OCI-LY3 (cell line): ENCODE measurements at regions not wholly inside any gene's neighbourhood (a gene's known extent, or its start where the extent isn't known, plus 50 kb on each side); places are given as distances from the start of the nearest gene placed in this dataset.

Experiments
- H2AFZ ChIP-seq: fragments of 200-600, 300-600 bp; shearing (Covaris generic); 2 replicates; pipeline ENCODE4 v1.6.0; 2014; ENCODE audit warnings: antibody characterized with exemption, low read depth, low read length
- H3K27ac ChIP-seq: fragments of 200-600, 300-600 bp; sonication (generic); 2 replicates; pipeline ENCODE4 v1.5.1; 2014; ENCODE audit warnings: mild to moderate bottlenecking, low read length, moderate library complexity, mixed read lengths
- H3K27me3 ChIP-seq: fragments of 200-600, 300-600 bp; sonication (generic); 2 replicates; pipeline ENCODE4 v1.6.1; 2014; ENCODE audit warnings: low read depth, low read length, mixed read lengths
- H3K36me3 ChIP-seq: fragments of 200-600, 300-600 bp; sonication (generic); replicated peaks from 2 replicates; pipeline ENCODE3; 2014; ENCODE audit warnings: low read depth, low read length, mixed read lengths
- H3K4me1 ChIP-seq: fragments of 300-600, 200-600 bp; sonication (generic); 2 replicates; pipeline ENCODE4 v1.6.1; 2014; ENCODE audit warnings: low read length, mixed read lengths
- H3K4me2 ChIP-seq: fragments of 200-600, 300-600 bp; sonication (generic); 2 replicates; pipeline ENCODE4 v1.6.1; 2014; ENCODE audit warnings: low read length, mixed read lengths
- H3K4me3 ChIP-seq: fragments of 300-600, 200-600 bp; sonication (generic); 2 replicates; pipeline ENCODE4 v1.5.1; 2014; ENCODE audit warnings: antibody characterized with exemption, mild to moderate bottlenecking, low read length, moderate library complexity
- H3K79me2 ChIP-seq: fragments of 300-600, 200-600 bp; shearing (Covaris generic); 2 replicates; pipeline ENCODE4 v1.6.1; 2014; ENCODE audit warnings: mild to moderate bottlenecking, low read length, mixed read lengths
- H3K9ac ChIP-seq: fragments of 300-600, 200-600 bp; shearing (Covaris generic); 2 replicates; pipeline ENCODE4 v1.6.0; 2014; ENCODE audit warnings: mild to moderate bottlenecking, low read length, moderate library complexity
- H3K9me3 ChIP-seq: fragments of 200-600, 300-600 bp; shearing (Covaris generic); 2 replicates; pipeline ENCODE4 v1.6.1; 2014; ENCODE audit warnings: low read length, mixed read lengths; ENCODE audit not compliant: insufficient read depth
- H4K20me1 ChIP-seq: fragments of 200-600, 300-600 bp; sonication (generic); 2 replicates; pipeline ENCODE4 v1.6.1; 2016; ENCODE audit warnings: low read length, mixed read lengths; ENCODE audit not compliant: insufficient read depth
- CTCF ChIP-seq: fragments of 200-600, 300-600 bp; sonication (generic); IDR thresholded peaks from 2 replicates; pipeline ENCODE4 v1.5.1; 2014; ENCODE audit warnings: antibody characterized with exemption, low read length, low read depth
- EZH2phosphoT487 ChIP-seq: fragments of 200-600 bp; shearing (Covaris generic); IDR thresholded peaks from 2 replicates; pipeline ENCODE4 v1.6.1; 2018; ENCODE audit warnings: antibody characterized with exemption, mixed run types, low read depth

- no peak overlapping the region for H3K4me3 ChIP-seq
- no peaks in the 10 kb centered on the region for H3K27me3 ChIP-seq
- no peaks in the 10 kb centered on the region for H3K79me2 ChIP-seq
- no peaks in the 10 kb centered on the region for H3K36me3 ChIP-seq
- H3K27ac ChIP-seq = no peak overlapping the region
- peaks cover 6% of the 10 kb centered on the region; the same call in 1 of the 2 replicates for H3K4me1 ChIP-seq
- H2AFZ ChIP-seq = no peak overlapping the region
- no peaks in the 10 kb centered on the region for H3K9me3 ChIP-seq
- no peak overlapping the region for H3K4me2 ChIP-seq
- H4K20me1 ChIP-seq = no peaks in the 10 kb centered on the region
- TF ChIP-seq EZH2phosphoT487 (no peak), CTCF (no peak)
- H3K9ac ChIP-seq = no peak overlapping the region
Observed at GRCh38 chr7:81492240-81492639, 277.6 kb downstream of the HGF start.

GRCh38 chr7:81491573-81491972 lies 278.3 kb downstream of the HGF start:
- H3K4me3 ChIP-seq = no peak overlapping the region
- TF ChIP-seq EZH2phosphoT487 (no peak), CTCF (no peak)
- no peaks in the 10 kb centered on the region for H3K27me3 ChIP-seq
- peaks cover 6% of the 10 kb centered on the region; the same call in 1 of the 2 replicates for H3K4me1 ChIP-seq
- H2AFZ ChIP-seq = no peak overlapping the region
- no peak overlapping the region for H3K9ac ChIP-seq
- H3K27ac ChIP-seq = no peak overlapping the region
- H3K79me2 ChIP-seq = no peaks in the 10 kb centered on the region
- H3K4me2 ChIP-seq = no peak overlapping the region
- H3K9me3 ChIP-seq = no peaks in the 10 kb centered on the region
- H4K20me1 ChIP-seq = no peaks in the 10 kb centered on the region
- no peaks in the 10 kb centered on the region for H3K36me3 ChIP-seq

GRCh38 chr7:81488210-81488609 lies 281.6 kb downstream of the HGF start:
- no peak overlapping the region for H3K27ac ChIP-seq
- no peak overlapping the region for H2AFZ ChIP-seq
- no peaks in the 10 kb centered on the region for H3K27me3 ChIP-seq
- H3K4me1 ChIP-seq = peaks cover 6% of the 10 kb centered on the region; the same call in 1 of the 2 replicates
- H3K36me3 ChIP-seq = no peaks in the 10 kb centered on the region
- H3K9ac ChIP-seq = no peak overlapping the region
- H3K4me3 ChIP-seq = no peak overlapping the region
- H3K79me2 ChIP-seq = no peaks in the 10 kb centered on the region
- no peak overlapping the region for H3K4me2 ChIP-seq
- H4K20me1 ChIP-seq = no peaks in the 10 kb centered on the region
- TF ChIP-seq CTCF (no peak), EZH2phosphoT487 (no peak)
- no peaks in the 10 kb centered on the region for H3K9me3 ChIP-seq

- H4K20me1 ChIP-seq = no peaks in the 10 kb centered on the region
- peaks cover 6% of the 10 kb centered on the region; the same call in 1 of the 2 replicates for H3K4me1 ChIP-seq
- TF ChIP-seq CTCF = no peak
- no peak for TF ChIP-seq EZH2phosphoT487
- no peak overlapping the region for H3K4me2 ChIP-seq
- no peaks in the 10 kb centered on the region for H3K79me2 ChIP-seq
- H3K36me3 ChIP-seq = no peaks in the 10 kb centered on the region
- no peak overlapping the region for H3K4me3 ChIP-seq
- no peaks in the 10 kb centered on the region for H3K9me3 ChIP-seq
- no peak overlapping the region for H3K9ac ChIP-seq
- H3K27me3 ChIP-seq = no peaks in the 10 kb centered on the region
- H3K27ac ChIP-seq = no peak overlapping the region
- H2AFZ ChIP-seq = no peak overlapping the region
Observed at GRCh38 chr7:81487516-81487915, 282.3 kb downstream of the HGF start.
